Activated T-cell treated with anti-CD3 and anti-CD28 coated beads, Interleukin-2, amount 50 U/mL, for 72 hours (primary cell): ENCODE measurements at regions not wholly inside any gene's neighbourhood (a gene's known extent, or its start where the extent isn't known, plus 50 kb on each side); places are given as distances from the start of the nearest gene placed in this dataset.
"Not testable (repeated sequence)": the region's sequence is repeated elsewhere in the genome, so short reads cannot be mapped to it uniquely, and the experiment has no call there.

Source experiments
- ATAC-seq, 2 donors: fragments of 150-1000 bp; cut with Tn5 transposase; replicated peaks in 1 of 2; 2 replicates each; pipeline ENCODE4 v1.10.0; 2021; ENCODE audit warnings: moderate library complexity in 2 of 2, mild to moderate bottlenecking in 1 of 2
- DNase-seq, 2 donors: peaks; one replicate each; pipeline ENCODE4 v3.0.0; 2021 to 2022; ENCODE audit warnings: mixed read lengths in 1 of 2
- H3K27ac Mint-ChIP-seq: one replicate; pipeline ENCODE4 v1.8.0; 2022; ENCODE audit warnings: mild to moderate bottlenecking, moderate library complexity, mixed read lengths
- H3K27me3 Mint-ChIP-seq: one replicate; pipeline ENCODE4 v1.8.0; 2022; ENCODE audit warnings: low read depth, mixed read lengths
- H3K36me3 Mint-ChIP-seq, 2 donors: one replicate each; pipeline ENCODE4 v1.8.0; 2022; ENCODE audit warnings: mixed read lengths in 2 of 2, mild to moderate bottlenecking in 1 of 2; ENCODE audit not compliant: insufficient read depth in 2 of 2
- H3K4me1 Mint-ChIP-seq: one replicate; pipeline ENCODE4 v1.8.0; 2022; ENCODE audit warnings: low read depth, mixed read lengths
- H3K4me3 Mint-ChIP-seq, 2 donors: one replicate each; pipeline ENCODE4 v1.8.0; 2022; ENCODE audit warnings: mild to moderate bottlenecking in 2 of 2, mixed read lengths in 2 of 2, moderate library complexity in 2 of 2
- H3K9me3 Mint-ChIP-seq, 2 donors: one replicate each; pipeline ENCODE4 v1.8.0; 2022; ENCODE audit warnings: mixed read lengths in 2 of 2

GRCh38 chrX:1012678-1013300, 199.7 kb downstream of the CRLF2 start:
- no peak overlapping the region for H3K4me3 Mint-ChIP-seq
- no peaks in the 10 kb centered on the region for H3K9me3 Mint-ChIP-seq
- no peaks in the 10 kb centered on the region for H3K27me3 Mint-ChIP-seq
- ATAC-seq (peak in 1 of 2 donors; percentile 51), DNase-seq (no peak)
- no peaks in the 10 kb centered on the region for H3K4me1 Mint-ChIP-seq
- H3K36me3 Mint-ChIP-seq, result no peaks in the 10 kb centered on the region
- H3K27ac Mint-ChIP-seq, result no peak overlapping the region

GRCh38 chrX:1011691-1012283, 200.7 kb downstream of the CRLF2 start:
- H3K4me1 Mint-ChIP-seq, result no peaks in the 10 kb centered on the region
- H3K9me3 Mint-ChIP-seq, result no peaks in the 10 kb centered on the region
- no peak overlapping the region for H3K27ac Mint-ChIP-seq
- DNase-seq (no peak), ATAC-seq (peak in 1 of 2 donors; percentile 67)
- no peaks in the 10 kb centered on the region for H3K27me3 Mint-ChIP-seq
- H3K4me3 Mint-ChIP-seq, result no peak overlapping the region
- H3K36me3 Mint-ChIP-seq, result no peaks in the 10 kb centered on the region

GRCh38 chrX:1009771-1010170, 202.7 kb downstream of the CRLF2 start:
- Mint-ChIP-seq H3K27me3 (no peaks in the 10 kb centered on the region), H3K9me3 (no peaks in the 10 kb centered on the region), H3K36me3 (no peaks in the 10 kb centered on the region), H3K27ac (no peak overlapping the region), H3K4me3 (no peak overlapping the region), H3K4me1 (no peaks in the 10 kb centered on the region)
- DNase-seq (no peak), ATAC-seq (no peak)

DNA sequence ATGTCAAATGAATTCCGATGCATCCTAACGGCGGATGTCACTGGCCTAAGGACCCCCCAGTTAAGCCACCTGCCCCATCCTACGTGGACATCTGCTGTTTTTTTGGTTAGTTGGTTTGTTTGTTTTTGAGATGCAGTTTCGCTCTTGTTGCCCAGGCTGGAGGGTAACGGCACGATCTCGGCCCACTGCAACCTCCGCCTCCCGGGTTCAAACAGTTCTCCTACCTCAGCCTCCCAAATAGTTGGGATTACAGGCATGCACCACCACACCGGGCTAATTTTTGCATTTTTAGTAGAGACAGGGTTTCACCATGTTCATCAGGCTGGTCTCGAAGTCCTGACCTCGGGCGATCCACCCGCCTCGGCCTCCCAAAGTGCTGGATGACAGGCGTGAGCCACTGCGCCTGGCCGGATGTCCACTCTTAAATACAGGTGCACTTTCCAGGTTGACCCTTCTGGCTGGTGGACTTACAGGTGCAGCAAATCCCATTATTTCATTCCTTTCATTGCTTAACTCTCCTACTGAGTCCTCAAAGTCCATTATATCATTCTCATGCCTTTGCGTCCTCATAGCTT, 206.2 kb downstream of the CRLF2 start:
- Mint-ChIP-seq H3K4me1 (no peaks in the 10 kb centered on the region), H3K27ac (no peak overlapping the region), H3K27me3 (no peaks in the 10 kb centered on the region), H3K9me3 (no peaks in the 10 kb centered on the region), H3K36me3 (no peaks in the 10 kb centered on the region), H3K4me3 (no peak overlapping the region)
- DNase-seq (no peak), ATAC-seq (no peak)

DNA sequence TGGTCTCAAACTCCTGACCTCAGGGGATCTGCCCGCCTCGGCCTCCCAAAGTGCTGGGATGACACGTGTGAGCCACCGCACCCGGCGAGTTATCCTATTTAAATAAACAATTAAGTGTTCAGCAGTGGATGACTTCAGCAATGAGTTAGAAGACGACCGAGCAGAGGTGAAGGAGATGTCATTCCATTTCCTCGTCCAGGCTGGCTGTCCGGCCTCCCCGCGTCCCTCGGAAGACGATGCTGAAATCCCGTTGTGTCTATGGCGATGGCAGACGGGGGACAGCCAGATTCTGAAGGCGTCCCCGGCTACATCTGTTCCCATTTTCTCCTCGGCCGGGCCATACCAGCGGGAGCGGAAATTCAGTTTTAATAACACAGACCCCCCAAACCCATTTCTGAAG, 209.8 kb downstream of the CRLF2 start:
- Mint-ChIP-seq H3K36me3 (no peaks in the 10 kb centered on the region), H3K4me1 (no peaks in the 10 kb centered on the region), H3K27me3 (no peaks in the 10 kb centered on the region), H3K9me3 (no peaks in the 10 kb centered on the region), H3K4me3 (no peak overlapping the region), H3K27ac (no peak overlapping the region)
- DNase-seq (no peak), ATAC-seq (no peak)

GRCh38 chrX:997631-998137, 214.8 kb downstream of the CRLF2 start:
- Mint-ChIP-seq H3K4me3 (no peak overlapping the region), H3K27ac (no peak overlapping the region), H3K9me3 (peaks cover 5 to 8% of the 10 kb centered on the region in 2 donors), H3K4me1 (no peaks in the 10 kb centered on the region), H3K27me3 (no peaks in the 10 kb centered on the region), H3K36me3 (peaks cover 0 to 5% of the 10 kb centered on the region in 2 donors)
- DNase-seq (no peak), ATAC-seq (no peak)

DNA sequence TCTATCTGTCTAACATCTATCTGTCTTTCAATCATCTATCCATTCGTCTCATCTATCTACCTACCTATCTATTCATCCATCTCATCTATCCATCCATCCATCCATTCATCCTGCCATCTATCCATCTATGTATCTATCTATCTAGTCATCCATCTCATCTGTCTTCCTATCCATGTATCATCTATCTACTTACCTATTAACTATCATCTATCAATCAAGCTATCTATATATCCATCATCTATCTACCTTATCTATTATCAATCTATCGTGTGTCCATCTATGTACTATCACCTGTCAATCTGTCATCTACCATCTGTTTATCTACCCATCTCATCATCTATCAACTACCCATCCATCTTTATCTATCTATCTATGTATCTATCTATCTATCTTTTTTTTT, 217.7 kb downstream of the CRLF2 start:
- DNase-seq, result no peak
- no peak for ATAC-seq
- peaks cover 5 to 16% of the 10 kb centered on the region in 2 donors for H3K36me3 Mint-ChIP-seq
- no peaks in the 10 kb centered on the region for H3K27me3 Mint-ChIP-seq
- H3K9me3 Mint-ChIP-seq, result peaks cover 17 to 21% of the 10 kb centered on the region in 2 donors
- H3K4me3 Mint-ChIP-seq, result no peak overlapping the region
- H3K27ac Mint-ChIP-seq, result no peak overlapping the region
- H3K4me1 Mint-ChIP-seq, result peaks cover 10% of the 10 kb centered on the region

GRCh38 chrX:989959-990510, 222.4 kb downstream of the CRLF2 start:
- H3K4me3 Mint-ChIP-seq, result peak overlapping the region; percentile 9 to 66
- H3K4me1 Mint-ChIP-seq, result peaks cover 10% of the 10 kb centered on the region
- H3K27me3 Mint-ChIP-seq, result no peaks in the 10 kb centered on the region
- H3K27ac Mint-ChIP-seq, result no peak overlapping the region
- DNase-seq (peak; percentile 19 to 85), ATAC-seq (peak; percentile 82 to 96)
- peaks cover 17 to 21% of the 10 kb centered on the region in 2 donors for H3K9me3 Mint-ChIP-seq
- peaks cover 5 to 16% of the 10 kb centered on the region in 2 donors for H3K36me3 Mint-ChIP-seq

DNA sequence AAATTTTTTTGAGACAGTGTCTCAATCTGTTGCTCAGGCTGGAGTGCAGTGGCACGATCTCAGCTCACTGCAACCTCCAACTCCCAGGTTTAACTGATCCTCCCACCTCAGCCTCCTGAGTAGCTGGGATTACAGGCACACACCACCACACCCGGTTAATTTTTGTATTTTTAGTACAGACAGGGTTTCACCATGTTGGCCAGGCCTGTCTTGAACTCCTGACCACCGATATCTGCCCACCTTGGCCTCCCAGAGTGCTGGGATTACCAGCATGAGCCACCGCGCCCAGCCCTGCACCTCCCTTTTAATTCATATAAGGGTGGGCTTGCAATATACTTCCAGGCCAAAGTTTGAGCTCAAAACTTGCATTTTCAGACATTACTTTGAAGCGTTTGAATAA, 223.9 kb downstream of the CRLF2 start:
- ATAC-seq, H3K4me1 Mint-ChIP-seq, H3K27ac Mint-ChIP-seq, H3K27me3 Mint-ChIP-seq, H3K4me3 Mint-ChIP-seq, DNase-seq: not testable (repeated sequence)
- Mint-ChIP-seq H3K36me3 (peaks cover 5 to 13% of the 10 kb centered on the region in 2 donors), H3K9me3 (peaks cover 14 to 18% of the 10 kb centered on the region in 2 donors)

DNA sequence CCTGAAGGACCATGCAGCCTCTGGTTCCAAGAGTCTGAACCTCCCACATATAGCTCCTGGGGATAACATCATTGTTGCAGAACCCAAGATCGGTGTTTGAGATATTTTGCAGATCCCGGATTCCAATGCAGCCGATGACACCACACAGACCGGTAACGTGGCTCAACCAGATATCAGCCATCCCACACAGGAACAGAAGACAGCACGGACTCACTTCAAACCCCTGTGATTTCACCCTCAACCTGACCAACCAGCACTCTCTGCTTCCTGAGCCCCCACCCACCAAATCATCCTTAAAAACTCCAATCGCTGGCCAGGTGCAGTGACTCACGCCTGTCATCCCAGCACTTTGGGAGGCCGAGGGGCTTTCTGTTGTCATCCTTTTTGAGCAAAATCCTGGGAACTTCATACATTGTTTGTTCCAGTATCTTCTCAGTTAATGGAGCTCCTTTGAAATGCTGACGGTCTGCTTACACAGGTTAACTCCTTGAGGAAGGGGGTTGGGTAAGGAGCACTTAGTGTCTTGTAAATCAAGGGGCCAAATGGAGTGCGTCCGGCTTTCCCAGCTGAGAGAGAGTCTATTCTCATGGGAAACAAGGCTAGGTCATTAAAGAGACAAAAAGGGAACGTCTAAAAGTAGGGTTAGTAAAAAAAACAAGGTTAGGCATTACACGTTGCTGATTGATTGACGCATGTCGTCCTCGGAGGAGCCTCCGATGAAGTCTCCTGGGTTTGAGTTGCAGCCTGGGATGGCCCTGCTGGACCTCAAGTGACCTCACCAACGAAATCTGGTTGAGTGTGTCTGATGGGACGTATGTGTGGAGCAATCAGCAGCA, 230.4 kb downstream of the CRLF2 start:
- Mint-ChIP-seq H3K4me3 (no peak overlapping the region), H3K36me3 (no peaks in the 10 kb centered on the region), H3K9me3 (peaks cover 0 to 2% of the 10 kb centered on the region in 2 donors), H3K4me1 (no peaks in the 10 kb centered on the region), H3K27ac (no peak overlapping the region), H3K27me3 (peaks cover 29% of the 10 kb centered on the region)
- DNase-seq, result no peak
- ATAC-seq, result no peak

DNA sequence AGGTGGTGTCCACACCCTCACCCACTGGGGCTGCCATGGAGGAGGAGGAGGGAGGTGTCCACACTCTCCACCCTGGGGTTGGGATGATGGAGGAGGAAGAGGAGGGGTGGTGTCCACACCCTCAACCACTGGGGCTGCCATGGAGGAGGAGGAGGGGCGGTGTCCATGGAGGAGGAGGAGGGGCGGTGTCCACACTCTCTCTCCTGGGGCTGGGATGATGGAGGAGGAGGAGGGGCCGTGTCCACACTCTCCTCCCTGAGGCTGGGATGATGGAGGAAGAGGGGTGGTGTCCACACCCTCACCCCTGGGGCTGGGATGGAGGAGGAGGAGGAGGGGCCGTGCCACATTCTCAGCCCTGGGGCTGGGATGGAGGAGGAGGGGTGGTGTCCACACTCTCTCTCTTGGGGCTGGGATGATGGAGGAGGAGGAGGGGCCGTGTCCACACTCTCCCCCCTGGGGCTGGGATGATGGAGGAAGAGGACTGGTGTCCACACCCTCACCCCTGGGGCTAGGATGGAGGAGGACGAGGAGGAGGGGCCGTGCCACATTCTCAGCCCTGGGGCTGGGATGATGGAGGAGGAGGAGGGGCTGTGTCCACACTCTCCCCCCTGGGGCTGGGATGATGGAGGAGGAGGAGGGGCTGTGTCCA, 231.7 kb downstream of the CRLF2 start:
- Mint-ChIP-seq H3K27me3 (peaks cover 29% of the 10 kb centered on the region), H3K36me3 (no peaks in the 10 kb centered on the region), H3K4me1 (no peaks in the 10 kb centered on the region), H3K27ac (no peak overlapping the region), H3K9me3 (peaks cover 1 to 8% of the 10 kb centered on the region in 2 donors), H3K4me3 (no peak overlapping the region)
- no peak for ATAC-seq
- no peak for DNase-seq

DNA sequence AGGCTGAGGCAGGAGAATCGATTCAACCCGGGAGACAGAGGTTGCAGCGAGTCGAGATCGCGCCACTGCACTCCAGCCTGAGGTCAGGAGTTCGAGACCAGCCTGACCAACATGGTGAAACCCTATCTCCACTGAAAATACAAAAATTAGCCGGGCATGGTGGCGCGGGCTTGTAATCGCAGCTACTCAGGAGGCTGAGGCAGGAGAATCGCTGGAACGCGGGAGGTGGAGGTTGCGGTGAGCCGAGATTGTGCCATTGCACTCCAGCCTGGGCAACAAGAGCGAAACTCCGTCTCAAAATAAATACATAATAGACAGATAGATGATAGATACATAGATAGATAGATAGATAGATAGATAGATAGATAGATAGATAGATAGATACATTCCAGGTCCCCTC, 233.3 kb downstream of the CRLF2 start:
- not testable (repeated sequence) for H3K36me3 Mint-ChIP-seq, H3K4me3 Mint-ChIP-seq, H3K9me3 Mint-ChIP-seq, H3K27ac Mint-ChIP-seq, ATAC-seq, DNase-seq, H3K4me1 Mint-ChIP-seq
- H3K27me3 Mint-ChIP-seq, result peaks cover 29% of the 10 kb centered on the region
